ENCODE measurements at regions not wholly inside any gene's neighbourhood (a gene's known extent, or its start where the extent isn't known, plus 50 kb on each side); places are given as distances from the start of the nearest gene placed in this dataset.

DNA sequence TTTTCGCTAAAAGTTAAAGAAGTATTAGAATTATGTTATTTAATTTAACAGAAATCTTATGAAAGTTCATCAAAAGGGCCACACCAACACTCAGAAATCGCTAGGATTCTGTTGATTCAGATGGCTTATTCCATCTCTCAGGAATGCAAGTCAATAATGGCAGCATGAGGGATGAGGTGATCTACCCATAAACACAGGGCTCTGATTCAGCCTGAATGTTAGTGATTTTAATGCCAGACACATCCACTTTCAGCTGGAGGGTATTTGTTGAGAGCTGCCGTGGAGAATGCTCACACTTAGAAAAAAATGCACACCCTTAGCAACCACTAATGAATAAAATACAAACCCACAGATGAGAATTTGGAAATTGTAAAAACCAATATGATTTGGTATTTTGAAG lies 173.3 kb upstream of the ERBB4 start:
- Histone ChIP-seq H3K4me1 (ENCODE audit: control insufficient read depth, insufficient read depth, low read length) (no peaks in the 10 kb centered on the region), H3K9me3 (ENCODE audit: control insufficient read depth, insufficient read depth, low read depth, low read length) (no peaks in the 10 kb centered on the region), H3K4me3 (ENCODE audit: low read depth, low read length) (no peak overlapping the region), H3K27ac (ENCODE audit: extremely low read depth, low read depth, low read length) (no peak overlapping the region), H3K36me3 (ENCODE audit: control insufficient read depth in 2 of 2, insufficient read depth in 1 of 2, low read length in 2 of 2) (no peaks in the 10 kb centered on the region)
- ChIA-PET CTCF (no interaction called here), POLR2A (no interaction called here)
- TF ChIP-seq, protein P1, sequence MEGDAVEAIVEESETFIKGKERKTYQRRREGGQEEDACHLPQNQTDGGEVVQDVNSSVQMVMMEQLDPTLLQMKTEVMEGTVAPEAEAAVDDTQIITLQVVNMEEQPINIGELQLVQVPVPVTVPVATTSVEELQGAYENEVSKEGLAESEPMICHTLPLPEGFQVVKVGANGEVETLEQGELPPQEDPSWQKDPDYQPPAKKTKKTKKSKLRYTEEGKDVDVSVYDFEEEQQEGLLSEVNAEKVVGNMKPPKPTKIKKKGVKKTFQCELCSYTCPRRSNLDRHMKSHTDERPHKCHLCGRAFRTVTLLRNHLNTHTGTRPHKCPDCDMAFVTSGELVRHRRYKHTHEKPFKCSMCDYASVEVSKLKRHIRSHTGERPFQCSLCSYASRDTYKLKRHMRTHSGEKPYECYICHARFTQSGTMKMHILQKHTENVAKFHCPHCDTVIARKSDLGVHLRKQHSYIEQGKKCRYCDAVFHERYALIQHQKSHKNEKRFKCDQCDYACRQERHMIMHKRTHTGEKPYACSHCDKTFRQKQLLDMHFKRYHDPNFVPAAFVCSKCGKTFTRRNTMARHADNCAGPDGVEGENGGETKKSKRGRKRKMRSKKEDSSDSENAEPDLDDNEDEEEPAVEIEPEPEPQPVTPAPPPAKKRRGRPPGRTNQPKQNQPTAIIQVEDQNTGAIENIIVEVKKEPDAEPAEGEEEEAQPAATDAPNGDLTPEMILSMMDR (tag by site-specific recombination; IDR thresholded peaks at IDR 0.05): no peak
- no peak for TF ChIP-seq ZNF791 (tag by site-specific recombination; IDR thresholded peaks at IDR 0.05)
- no peak for TF ChIP-seq ZNF169 (tag by site-specific recombination; IDR thresholded peaks at IDR 0.05)
- no peak for TF ChIP-seq ZFP37 (tag by site-specific recombination; IDR thresholded peaks at IDR 0.05)
- no peak for TF ChIP-seq ZNF423 (tag by site-specific recombination; IDR thresholded peaks at IDR 0.05)
- no peak for TF ChIP-seq KLF9 (tag by site-specific recombination; IDR thresholded peaks at IDR 0.05; ENCODE audit: low read depth)
- no peak for TF ChIP-seq GLIS1 (tag by site-specific recombination; IDR thresholded peaks at IDR 0.05)
- no peak for TF ChIP-seq ZBTB7A (tag by site-specific recombination; IDR thresholded peaks at IDR 0.05; ENCODE audit: low read depth)
- TF ChIP-seq RBAK (tag by site-specific recombination; IDR thresholded peaks at IDR 0.05): no peak
- TF ChIP-seq KLF1 (tag by site-specific recombination; IDR thresholded peaks at IDR 0.05): no peak
- TF ChIP-seq, protein P2, sequence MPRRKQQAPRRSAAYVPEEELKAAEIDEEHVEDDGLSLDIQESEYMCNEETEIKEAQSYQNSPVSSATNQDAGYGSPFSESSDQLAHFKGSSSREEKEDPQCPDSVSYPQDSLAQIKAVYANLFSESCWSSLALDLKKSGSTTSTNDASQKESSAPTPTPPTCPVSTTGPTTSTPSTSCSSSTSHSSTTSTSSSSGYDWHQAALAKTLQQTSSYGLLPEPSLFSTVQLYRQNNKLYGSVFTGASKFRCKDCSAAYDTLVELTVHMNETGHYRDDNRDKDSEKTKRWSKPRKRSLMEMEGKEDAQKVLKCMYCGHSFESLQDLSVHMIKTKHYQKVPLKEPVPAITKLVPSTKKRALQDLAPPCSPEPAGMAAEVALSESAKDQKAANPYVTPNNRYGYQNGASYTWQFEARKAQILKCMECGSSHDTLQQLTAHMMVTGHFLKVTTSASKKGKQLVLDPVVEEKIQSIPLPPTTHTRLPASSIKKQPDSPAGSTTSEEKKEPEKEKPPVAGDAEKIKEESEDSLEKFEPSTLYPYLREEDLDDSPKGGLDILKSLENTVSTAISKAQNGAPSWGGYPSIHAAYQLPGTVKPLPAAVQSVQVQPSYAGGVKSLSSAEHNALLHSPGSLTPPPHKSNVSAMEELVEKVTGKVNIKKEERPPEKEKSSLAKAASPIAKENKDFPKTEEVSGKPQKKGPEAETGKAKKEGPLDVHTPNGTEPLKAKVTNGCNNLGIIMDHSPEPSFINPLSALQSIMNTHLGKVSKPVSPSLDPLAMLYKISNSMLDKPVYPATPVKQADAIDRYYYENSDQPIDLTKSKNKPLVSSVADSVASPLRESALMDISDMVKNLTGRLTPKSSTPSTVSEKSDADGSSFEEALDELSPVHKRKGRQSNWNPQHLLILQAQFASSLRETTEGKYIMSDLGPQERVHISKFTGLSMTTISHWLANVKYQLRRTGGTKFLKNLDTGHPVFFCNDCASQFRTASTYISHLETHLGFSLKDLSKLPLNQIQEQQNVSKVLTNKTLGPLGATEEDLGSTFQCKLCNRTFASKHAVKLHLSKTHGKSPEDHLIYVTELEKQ (tag by site-specific recombination; IDR thresholded peaks at IDR 0.05; ENCODE audit: borderline replicate concordance): no peak
- no peak for TF ChIP-seq ZFHX2 (tag by site-specific recombination; conservative IDR thresholded peaks at IDR 0.05)
- TF ChIP-seq ZNF112 (tag by site-specific recombination; IDR thresholded peaks at IDR 0.05): no peak
- no peak for TF ChIP-seq MYNN (tag by site-specific recombination; IDR thresholded peaks at IDR 0.05; ENCODE audit: borderline replicate concordance)
- no peak for TF ChIP-seq ZNF473 (tag by site-specific recombination; IDR thresholded peaks at IDR 0.05)
- TF ChIP-seq ZNF174 (tag by site-specific recombination; IDR thresholded peaks at IDR 0.05): no peak
- TF ChIP-seq, protein P3, sequence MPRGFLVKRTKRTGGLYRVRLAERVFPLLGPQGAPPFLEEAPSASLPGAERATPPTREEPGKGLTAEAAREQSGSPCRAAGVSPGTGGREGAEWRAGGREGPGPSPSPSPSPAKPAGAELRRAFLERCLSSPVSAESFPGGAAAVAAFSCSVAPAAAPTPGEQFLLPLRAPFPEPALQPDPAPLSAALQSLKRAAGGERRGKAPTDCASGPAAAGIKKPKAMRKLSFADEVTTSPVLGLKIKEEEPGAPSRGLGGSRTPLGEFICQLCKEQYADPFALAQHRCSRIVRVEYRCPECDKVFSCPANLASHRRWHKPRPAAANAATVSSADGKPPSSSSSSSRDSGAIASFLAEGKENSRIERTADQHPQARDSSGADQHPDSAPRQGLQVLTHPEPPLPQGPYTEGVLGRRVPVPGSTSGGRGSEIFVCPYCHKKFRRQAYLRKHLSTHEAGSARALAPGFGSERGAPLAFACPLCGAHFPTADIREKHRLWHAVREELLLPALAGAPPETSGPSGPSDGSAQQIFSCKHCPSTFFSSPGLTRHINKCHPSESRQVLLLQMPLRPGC (tag by site-specific recombination; IDR thresholded peaks at IDR 0.05): no peak
- TF ChIP-seq, protein P4, sequence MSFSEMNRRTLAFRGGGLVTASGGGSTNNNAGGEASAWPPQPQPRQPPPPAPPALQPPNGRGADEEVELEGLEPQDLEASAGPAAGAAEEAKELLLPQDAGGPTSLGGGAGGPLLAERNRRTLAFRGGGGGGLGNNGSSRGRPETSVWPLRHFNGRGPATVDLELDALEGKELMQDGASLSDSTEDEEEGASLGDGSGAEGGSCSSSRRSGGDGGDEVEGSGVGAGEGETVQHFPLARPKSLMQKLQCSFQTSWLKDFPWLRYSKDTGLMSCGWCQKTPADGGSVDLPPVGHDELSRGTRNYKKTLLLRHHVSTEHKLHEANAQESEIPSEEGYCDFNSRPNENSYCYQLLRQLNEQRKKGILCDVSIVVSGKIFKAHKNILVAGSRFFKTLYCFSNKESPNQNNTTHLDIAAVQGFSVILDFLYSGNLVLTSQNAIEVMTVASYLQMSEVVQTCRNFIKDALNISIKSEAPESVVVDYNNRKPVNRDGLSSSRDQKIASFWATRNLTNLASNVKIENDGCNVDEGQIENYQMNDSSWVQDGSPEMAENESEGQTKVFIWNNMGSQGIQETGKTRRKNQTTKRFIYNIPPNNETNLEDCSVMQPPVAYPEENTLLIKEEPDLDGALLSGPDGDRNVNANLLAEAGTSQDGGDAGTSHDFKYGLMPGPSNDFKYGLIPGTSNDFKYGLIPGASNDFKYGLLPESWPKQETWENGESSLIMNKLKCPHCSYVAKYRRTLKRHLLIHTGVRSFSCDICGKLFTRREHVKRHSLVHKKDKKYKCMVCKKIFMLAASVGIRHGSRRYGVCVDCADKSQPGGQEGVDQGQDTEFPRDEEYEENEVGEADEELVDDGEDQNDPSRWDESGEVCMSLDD (tag by site-specific recombination; IDR thresholded peaks at IDR 0.05): no peak

All from HEK293 (cell line).